ENCODE measurements at regions not wholly inside any gene's neighbourhood (a gene's known extent, or its start where the extent isn't known, plus 50 kb on each side); places are given as distances from the start of the nearest gene placed in this dataset.
"Not testable (repeated sequence)": the region's sequence is repeated elsewhere in the genome, so short reads cannot be mapped to it uniquely, and the experiment has no call there.

DNA sequence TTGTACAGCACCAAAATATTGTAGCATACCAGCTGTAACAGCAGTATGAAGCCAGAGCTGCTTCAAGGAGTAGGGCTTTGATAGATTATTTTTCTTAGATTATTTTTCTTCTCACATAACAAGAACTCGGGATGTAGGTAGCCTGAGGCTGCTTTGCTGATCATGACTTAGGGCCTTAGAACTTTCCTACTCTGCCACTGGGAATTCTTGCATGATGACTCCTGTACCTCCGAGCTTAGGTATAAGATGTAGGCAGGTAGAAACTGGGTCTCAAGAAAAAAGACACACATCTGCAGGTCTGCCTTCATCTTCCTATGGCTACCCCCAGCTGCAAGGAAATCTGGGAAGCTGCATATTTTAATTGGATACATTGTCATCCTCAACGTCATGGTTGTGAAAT lies 115.9 kb upstream of the PNPLA4 start:
- Histone ChIP-seq H3K4me1 (ENCODE audit: control insufficient read depth, insufficient read depth, low read length) (no peaks in the 10 kb centered on the region), H3K9me3 (ENCODE audit: control insufficient read depth, insufficient read depth, low read depth, low read length) (no peaks in the 10 kb centered on the region), H3K27ac (ENCODE audit: low read length) (no peak overlapping the region), H3K4me3 (ENCODE audit: low read depth in 2 of 2, low read length in 2 of 2) (no peak overlapping the region), H3K27me3 (ENCODE audit: control insufficient read depth, insufficient read depth, low read length) (no peaks in the 10 kb centered on the region), H3K36me3 (ENCODE audit: control insufficient read depth, insufficient read depth, low read length) (no peaks in the 10 kb centered on the region)
- ChIA-PET CTCF (no interaction called here), POLR2A (no interaction called here)
- DNase-seq (ENCODE audit: low read depth, low spot score) (no peak), ATAC-seq (no peak)
- TF ChIP-seq SIN3A (IDR thresholded peaks at IDR 0.05; ENCODE audit: borderline replicate concordance, insufficient read depth, low read depth, low read length): no peak
- TF ChIP-seq, protein P1, sequence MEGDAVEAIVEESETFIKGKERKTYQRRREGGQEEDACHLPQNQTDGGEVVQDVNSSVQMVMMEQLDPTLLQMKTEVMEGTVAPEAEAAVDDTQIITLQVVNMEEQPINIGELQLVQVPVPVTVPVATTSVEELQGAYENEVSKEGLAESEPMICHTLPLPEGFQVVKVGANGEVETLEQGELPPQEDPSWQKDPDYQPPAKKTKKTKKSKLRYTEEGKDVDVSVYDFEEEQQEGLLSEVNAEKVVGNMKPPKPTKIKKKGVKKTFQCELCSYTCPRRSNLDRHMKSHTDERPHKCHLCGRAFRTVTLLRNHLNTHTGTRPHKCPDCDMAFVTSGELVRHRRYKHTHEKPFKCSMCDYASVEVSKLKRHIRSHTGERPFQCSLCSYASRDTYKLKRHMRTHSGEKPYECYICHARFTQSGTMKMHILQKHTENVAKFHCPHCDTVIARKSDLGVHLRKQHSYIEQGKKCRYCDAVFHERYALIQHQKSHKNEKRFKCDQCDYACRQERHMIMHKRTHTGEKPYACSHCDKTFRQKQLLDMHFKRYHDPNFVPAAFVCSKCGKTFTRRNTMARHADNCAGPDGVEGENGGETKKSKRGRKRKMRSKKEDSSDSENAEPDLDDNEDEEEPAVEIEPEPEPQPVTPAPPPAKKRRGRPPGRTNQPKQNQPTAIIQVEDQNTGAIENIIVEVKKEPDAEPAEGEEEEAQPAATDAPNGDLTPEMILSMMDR (IDR thresholded peaks at IDR 0.05): no peak
- TF ChIP-seq, protein P2, sequence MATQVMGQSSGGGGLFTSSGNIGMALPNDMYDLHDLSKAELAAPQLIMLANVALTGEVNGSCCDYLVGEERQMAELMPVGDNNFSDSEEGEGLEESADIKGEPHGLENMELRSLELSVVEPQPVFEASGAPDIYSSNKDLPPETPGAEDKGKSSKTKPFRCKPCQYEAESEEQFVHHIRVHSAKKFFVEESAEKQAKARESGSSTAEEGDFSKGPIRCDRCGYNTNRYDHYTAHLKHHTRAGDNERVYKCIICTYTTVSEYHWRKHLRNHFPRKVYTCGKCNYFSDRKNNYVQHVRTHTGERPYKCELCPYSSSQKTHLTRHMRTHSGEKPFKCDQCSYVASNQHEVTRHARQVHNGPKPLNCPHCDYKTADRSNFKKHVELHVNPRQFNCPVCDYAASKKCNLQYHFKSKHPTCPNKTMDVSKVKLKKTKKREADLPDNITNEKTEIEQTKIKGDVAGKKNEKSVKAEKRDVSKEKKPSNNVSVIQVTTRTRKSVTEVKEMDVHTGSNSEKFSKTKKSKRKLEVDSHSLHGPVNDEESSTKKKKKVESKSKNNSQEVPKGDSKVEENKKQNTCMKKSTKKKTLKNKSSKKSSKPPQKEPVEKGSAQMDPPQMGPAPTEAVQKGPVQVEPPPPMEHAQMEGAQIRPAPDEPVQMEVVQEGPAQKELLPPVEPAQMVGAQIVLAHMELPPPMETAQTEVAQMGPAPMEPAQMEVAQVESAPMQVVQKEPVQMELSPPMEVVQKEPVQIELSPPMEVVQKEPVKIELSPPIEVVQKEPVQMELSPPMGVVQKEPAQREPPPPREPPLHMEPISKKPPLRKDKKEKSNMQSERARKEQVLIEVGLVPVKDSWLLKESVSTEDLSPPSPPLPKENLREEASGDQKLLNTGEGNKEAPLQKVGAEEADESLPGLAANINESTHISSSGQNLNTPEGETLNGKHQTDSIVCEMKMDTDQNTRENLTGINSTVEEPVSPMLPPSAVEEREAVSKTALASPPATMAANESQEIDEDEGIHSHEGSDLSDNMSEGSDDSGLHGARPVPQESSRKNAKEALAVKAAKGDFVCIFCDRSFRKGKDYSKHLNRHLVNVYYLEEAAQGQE (IDR thresholded peaks at IDR 0.05; ENCODE audit: insufficient read depth in 1 of 2, low read depth in 2 of 2, low read length in 1 of 2): no peak
- no peak for TF ChIP-seq POLR2AphosphoS5 (IDR thresholded peaks at IDR 0.05; ENCODE audit: low read depth, low read length)
- TF ChIP-seq TCF7L2 (IDR thresholded peaks at IDR 0.05; ENCODE audit: low read depth, low read length): no peak
- no TSS peak for BruUV-seq (replicated peaks)
- intact Hi-C loops (cut with micrococcal nuclease; ENCODE audit: unreplicated experiment) (no loop called here), in situ Hi-C loops (cut with HindIII; ENCODE audit: low pct_unique_long_range_greater_than_20kb, low sequenced_read_pairs) (no loop called here)

DNA sequence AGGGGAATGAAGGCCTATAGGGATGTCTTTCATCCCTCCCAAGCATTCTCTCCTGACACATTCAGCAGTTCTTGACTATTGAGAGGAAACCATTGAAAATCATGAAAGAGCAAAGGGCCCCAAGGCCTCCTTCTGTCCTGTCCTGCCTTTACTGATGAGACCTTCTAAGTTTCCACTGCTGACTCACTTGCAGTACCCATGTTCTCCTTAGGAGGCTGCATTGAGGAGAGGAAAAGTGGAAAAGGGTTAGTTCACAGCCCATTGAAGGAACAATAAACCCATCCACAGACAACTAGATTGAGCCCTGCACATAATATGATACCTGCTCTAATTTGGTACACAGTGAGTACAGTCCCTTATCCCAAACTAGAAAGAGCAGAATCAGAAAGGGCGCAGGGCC lies 115.1 kb upstream of the PNPLA4 start:
- in situ Hi-C loops (cut with HindIII; ENCODE audit: low pct_unique_long_range_greater_than_20kb, low sequenced_read_pairs) (no loop called here), intact Hi-C loops (cut with micrococcal nuclease; ENCODE audit: unreplicated experiment) (no loop called here)
- POLR2A ChIA-PET: no interaction called here
- Histone ChIP-seq H3K4me3 (ENCODE audit: low read depth in 2 of 2, low read length in 2 of 2) (no peak overlapping the region), H3K4me1 (ENCODE audit: control insufficient read depth, insufficient read depth, low read length) (no peaks in the 10 kb centered on the region), H3K27ac (ENCODE audit: low read length) (no peak overlapping the region), H3K27me3 (ENCODE audit: control insufficient read depth, insufficient read depth, low read length) (no peaks in the 10 kb centered on the region), H3K36me3 (ENCODE audit: control insufficient read depth, insufficient read depth, low read length) (no peaks in the 10 kb centered on the region), H3K9me3 (ENCODE audit: control insufficient read depth, insufficient read depth, low read depth, low read length) (no peaks in the 10 kb centered on the region)
- ATAC-seq (no peak), DNase-seq (ENCODE audit: low read depth, low spot score) (no peak)
- CTCF ChIA-PET: no interaction called here
- TF ChIP-seq TCF7L2 (IDR thresholded peaks at IDR 0.05; ENCODE audit: low read depth, low read length): no peak
- TF ChIP-seq, protein P1 (IDR thresholded peaks at IDR 0.05): no peak; the same call in 1 of the 2 replicates
- no peak for TF ChIP-seq POLR2AphosphoS5 (IDR thresholded peaks at IDR 0.05; ENCODE audit: low read depth, low read length)
- TF ChIP-seq SIN3A (IDR thresholded peaks at IDR 0.05; ENCODE audit: borderline replicate concordance, insufficient read depth, low read depth, low read length): no peak
- TF ChIP-seq, protein P2 (IDR thresholded peaks at IDR 0.05; ENCODE audit: insufficient read depth in 1 of 2, low read depth in 2 of 2, low read length in 1 of 2): no peak
- BruUV-seq (replicated peaks): no TSS peak

DNA sequence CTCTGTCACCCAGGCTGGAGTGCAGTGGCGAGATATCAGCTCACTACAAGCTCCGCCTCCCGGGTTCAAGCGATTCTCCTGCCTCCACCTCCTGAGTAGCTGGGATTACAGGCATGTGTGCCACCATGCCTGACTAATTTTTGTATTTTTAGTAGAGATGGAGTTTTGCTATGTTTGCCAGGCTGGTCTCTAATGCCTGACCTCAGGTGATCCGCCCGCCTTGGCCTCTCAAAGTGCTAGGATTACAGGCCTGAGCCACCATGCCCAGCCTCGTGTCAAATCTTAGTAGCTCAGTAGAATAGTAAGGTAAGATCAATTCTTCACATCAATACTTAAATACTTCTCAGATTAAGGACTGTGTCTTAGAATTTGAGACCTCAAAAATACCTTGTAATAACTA lies 112.5 kb upstream of the PNPLA4 start:
- CTCF ChIA-PET: not testable (repeated sequence)

More for the DNA sequence above, 112.5 kb upstream of the PNPLA4 start:
- ATAC-seq; in situ Hi-C loops (cut with HindIII; ENCODE audit: low pct_unique_long_range_greater_than_20kb, low sequenced_read_pairs); H3K9me3 ChIP-seq (ENCODE audit: control insufficient read depth, insufficient read depth, low read depth, low read length); BruUV-seq (replicated peaks); intact Hi-C loops (cut with micrococcal nuclease; ENCODE audit: unreplicated experiment); H3K36me3 ChIP-seq (ENCODE audit: control insufficient read depth, insufficient read depth, low read length); H3K27ac ChIP-seq (ENCODE audit: low read length); DNase-seq (ENCODE audit: low read depth, low spot score); POLR2A ChIA-PET; H3K4me1 ChIP-seq (ENCODE audit: control insufficient read depth, insufficient read depth, low read length); H3K27me3 ChIP-seq (ENCODE audit: control insufficient read depth, insufficient read depth, low read length); H3K4me3 ChIP-seq (ENCODE audit: low read depth in 2 of 2, low read length in 2 of 2): not testable (repeated sequence)
